SW 1271 (cell line): ENCODE measurements at regions not wholly inside any gene's neighbourhood (a gene's known extent, or its start where the extent isn't known, plus 50 kb on each side); places are given as distances from the start of the nearest gene placed in this dataset.

Experiments used
- DNase-seq, 2 experiments: peaks; one replicate each; lab custom pipeline; 2025; lab: John Stamatoyannopoulos, UW

- DNase-seq: no peak
These were observed 54.0 kb upstream of the SLC22A11 start for GRCh38 chr11:64501500-64502427.

- no peak for DNase-seq
These were observed 53.1 kb upstream of the SLC22A11 start for GRCh38 chr11:64502634-64503033.

GRCh38 chr11:64503186-64503753, 52.5 kb upstream of the SLC22A11 start:
- no peak for DNase-seq

GRCh38 chr11:64504999-64505398, 50.7 kb upstream of the SLC22A11 start:
- DNase-seq: no peak
